HEK293 (cell line): ENCODE measurements at regions not wholly inside any gene's neighbourhood (a gene's known extent, or its start where the extent isn't known, plus 50 kb on each side); places are given as distances from the start of the nearest gene placed in this dataset.

Source experiments
- CTCF ChIA-PET: fragments of 350-600 bp; formaldehyde crosslinking; extraction: SDS; loops from one replicate; lab custom pipeline; 2021; ENCODE audit warnings: antibody characterized with exemption; lab: Yijun Ruan, JAX
- POLR2A ChIA-PET: fragments of 300-600 bp; formaldehyde crosslinking; extraction: SDS; loops from one replicate; lab custom pipeline; 2020; ENCODE audit warnings: antibody characterized with exemption, inconsistent platforms; lab: Yijun Ruan, JAX
- H3K27ac ChIP-seq: fragments of 200-500 bp; sonication (Bioruptor generic); 2 replicates; pipeline ENCODE4 v1.5.1; 2014; ENCODE audit warnings: low read depth, low read length, control low read depth, inconsistent platforms; ENCODE audit errors: extremely low read depth
- H3K36me3 ChIP-seq, 2 experiments: fragments of 200-500 bp in 1 of 2; sonication (Bioruptor generic) in 1 of 2; 1 replicate in 1 of 2; 2 replicates in 1 of 2; pipeline ENCODE4 v1.5.1; 2014 to 2017; ENCODE audit warnings: inconsistent platforms in 2 of 2, low read length in 2 of 2; ENCODE audit not compliant: control insufficient read depth in 2 of 2, insufficient read depth in 1 of 2
- H3K4me1 ChIP-seq: fragments of 200-500 bp; sonication (Bioruptor generic); 2 replicates; pipeline ENCODE4 v1.5.1; 2014; ENCODE audit warnings: mild to moderate bottlenecking, low read length, inconsistent platforms; ENCODE audit not compliant: control insufficient read depth, insufficient read depth
- H3K4me3 ChIP-seq: 2 replicates; pipeline ENCODE4 v1.5.1; 2011; ENCODE audit warnings: low read depth, mild to moderate bottlenecking, control low read depth, low read length, moderate library complexity
- H3K9me3 ChIP-seq: fragments of 200-500 bp; sonication (Bioruptor generic); 2 replicates; pipeline ENCODE4 v1.5.1; 2014; ENCODE audit warnings: low read depth, low read length, inconsistent platforms; ENCODE audit not compliant: control insufficient read depth, insufficient read depth
- AEBP2 ChIP-seq: fragments of 450-650 bp; formaldehyde crosslinking; IDR thresholded peaks from 2 replicates; pipeline ENCODE4 v1.5.1; 2016; ENCODE audit warnings: missing biosample characterization, missing genetic modification characterization, borderline replicate concordance
- EGR2 ChIP-seq: fragments of 450-650 bp; formaldehyde crosslinking; IDR thresholded peaks from 2 replicates; pipeline ENCODE4 v1.5.1; 2016; ENCODE audit warnings: low read depth, missing biosample characterization, missing genetic modification characterization
- FEZF1 ChIP-seq: fragments of 450-650 bp; formaldehyde crosslinking; IDR thresholded peaks from 2 replicates; pipeline ENCODE4 v1.5.1; 2016; ENCODE audit warnings: missing biosample characterization, missing genetic modification characterization
- GLI2 ChIP-seq: fragments of 450-650 bp; formaldehyde crosslinking; IDR thresholded peaks from 2 replicates; pipeline ENCODE4; 2017; ENCODE audit warnings: missing biosample characterization, missing genetic modification characterization, low read depth, borderline replicate concordance
- GLIS1 ChIP-seq: fragments of 450-650 bp; formaldehyde crosslinking; IDR thresholded peaks from 2 replicates; pipeline ENCODE4 v1.5.1; 2016; ENCODE audit warnings: missing biosample characterization, missing genetic modification characterization
- PBX3 ChIP-seq: sonication (generic); formaldehyde crosslinking; IDR thresholded peaks from 2 replicates; pipeline ENCODE4 v1.8.1; 2022; ENCODE audit warnings: mild to moderate bottlenecking, moderate library complexity, missing genetic modification reagents
- SCRT2 ChIP-seq: fragments of 450-650 bp; formaldehyde crosslinking; IDR thresholded peaks from 2 replicates; pipeline ENCODE4 v1.5.1; 2016; ENCODE audit warnings: missing biosample characterization, missing genetic modification characterization
- SETDB1 ChIP-seq: IDR thresholded peaks from one replicate; pipeline ENCODE4 v1.6.1; 2017; ENCODE audit warnings: mild to moderate bottlenecking, low read length, moderate library complexity, mixed read lengths; ENCODE audit not compliant: insufficient read length
- SP7 ChIP-seq: fragments of 450-650 bp; formaldehyde crosslinking; IDR thresholded peaks from 2 replicates; pipeline ENCODE4 v1.5.1; 2016; ENCODE audit warnings: missing biosample characterization, missing genetic modification characterization
- TCF7L2 ChIP-seq: IDR thresholded peaks from 2 replicates; pipeline ENCODE4 v1.6.1; 2011; ENCODE audit warnings: low read depth, mild to moderate bottlenecking, inconsistent platforms, low read length, moderate library complexity, borderline replicate concordance
- TRIM28 ChIP-seq: IDR thresholded peaks from 2 replicates; pipeline ENCODE4 v1.6.1; 2011; ENCODE audit warnings: low read length, control low read depth, borderline replicate concordance
- WT1 ChIP-seq: fragments of 450-650 bp; formaldehyde crosslinking; IDR thresholded peaks from 2 replicates; pipeline ENCODE4 v1.5.1; 2016; ENCODE audit warnings: missing biosample characterization, missing genetic modification characterization
- ZBTB20 ChIP-seq: fragments of 450-650 bp; formaldehyde crosslinking; IDR thresholded peaks from 2 replicates; pipeline ENCODE4 v1.5.1; 2016; ENCODE audit warnings: missing biosample characterization, missing genetic modification characterization
- ZBTB21 ChIP-seq: fragments of 450-650 bp; formaldehyde crosslinking; IDR thresholded peaks from 2 replicates; pipeline ENCODE4 v1.5.1; 2017; ENCODE audit warnings: missing biosample characterization, missing genetic modification characterization
- ZBTB48 ChIP-seq: fragments of 450-650 bp; formaldehyde crosslinking; IDR thresholded peaks from 2 replicates; pipeline ENCODE4 v1.5.1; 2016; ENCODE audit warnings: missing biosample characterization, missing genetic modification characterization
- ZEB2 ChIP-seq: fragments of 450-650 bp; formaldehyde crosslinking; IDR thresholded peaks from 2 replicates; pipeline ENCODE4 v1.5.1; 2016; ENCODE audit warnings: missing biosample characterization, missing genetic modification characterization
- ZFHX2 ChIP-seq: fragments of 450-650 bp; formaldehyde crosslinking; conservative IDR thresholded peaks from 2 replicates; pipeline ENCODE4 v1.5.1; 2016; ENCODE audit warnings: missing biosample characterization, missing genetic modification characterization
- ZNF169 ChIP-seq: fragments of 450-650 bp; formaldehyde crosslinking; IDR thresholded peaks from 2 replicates; pipeline ENCODE4 v1.5.1; 2016; ENCODE audit warnings: missing biosample characterization, missing genetic modification characterization
- ZNF175 ChIP-seq: fragments of 450-650 bp; formaldehyde crosslinking; IDR thresholded peaks from 2 replicates; pipeline ENCODE4 v1.5.1; 2016; ENCODE audit warnings: missing biosample characterization, missing genetic modification characterization
- ZNF2 ChIP-seq: fragments of 450-650 bp; formaldehyde crosslinking; IDR thresholded peaks from 2 replicates; pipeline ENCODE4 v1.5.1; 2016; ENCODE audit warnings: missing biosample characterization, missing genetic modification characterization
- ZNF292 ChIP-seq: fragments of 450-650 bp; formaldehyde crosslinking; IDR thresholded peaks from 2 replicates; pipeline ENCODE4 v1.5.1; 2016; ENCODE audit warnings: low read depth, missing biosample characterization, missing genetic modification characterization, borderline replicate concordance
- ZNF362 ChIP-seq: fragments of 450-650 bp; formaldehyde crosslinking; IDR thresholded peaks from 2 replicates; pipeline ENCODE4 v1.5.1; 2016; ENCODE audit warnings: missing biosample characterization, missing genetic modification characterization
- ZNF433 ChIP-seq: fragments of 450-650 bp; formaldehyde crosslinking; IDR thresholded peaks from 2 replicates; pipeline ENCODE4 v1.5.1; 2016; ENCODE audit warnings: missing biosample characterization, missing genetic modification characterization, low read depth
- ZNF501 ChIP-seq: fragments of 450-650 bp; formaldehyde crosslinking; IDR thresholded peaks from 2 replicates; pipeline ENCODE4 v1.5.1; 2016; ENCODE audit warnings: missing biosample characterization, missing genetic modification characterization
- ZNF561 ChIP-seq: fragments of 450-650 bp; IDR thresholded peaks from 2 replicates; pipeline ENCODE4 v1.5.1; 2018; ENCODE audit warnings: missing biosample characterization, missing genetic modification characterization, borderline replicate concordance
- ZNF621 ChIP-seq: fragments of 450-650 bp; formaldehyde crosslinking; IDR thresholded peaks from 2 replicates; pipeline ENCODE4 v1.5.1; 2017; ENCODE audit warnings: missing biosample characterization, missing genetic modification characterization
- ZNF654 ChIP-seq: fragments of 450-650 bp; formaldehyde crosslinking; IDR thresholded peaks from 2 replicates; pipeline ENCODE4 v1.5.1; 2016; ENCODE audit warnings: low read depth, missing biosample characterization, missing genetic modification characterization
- ZNF660 ChIP-seq: fragments of 450-650 bp; IDR thresholded peaks from 2 replicates; pipeline ENCODE4 v1.5.1; 2018; ENCODE audit warnings: missing biosample characterization, mild to moderate bottlenecking, missing genetic modification characterization
- ZNF677 ChIP-seq: fragments of 450-650 bp; IDR thresholded peaks from 2 replicates; pipeline ENCODE4 v1.5.0; 2018; ENCODE audit warnings: missing biosample characterization, mild to moderate bottlenecking, missing genetic modification characterization, moderate library complexity
- TF ChIP-seq, protein P1 (sequence below): fragments of 450-650 bp; formaldehyde crosslinking; IDR thresholded peaks from 2 replicates; pipeline ENCODE4 v1.5.1; 2016; ENCODE audit warnings: missing biosample characterization, missing genetic modification characterization, low read depth

GRCh38 chr12:94707036-94707435, 56.7 kb upstream of the TMCC3 start (continued):
- TF ChIP-seq GLI2 (tag by site-specific recombination) (no peak), ZNF433 (tag by site-specific recombination) (no peak)

DNA sequence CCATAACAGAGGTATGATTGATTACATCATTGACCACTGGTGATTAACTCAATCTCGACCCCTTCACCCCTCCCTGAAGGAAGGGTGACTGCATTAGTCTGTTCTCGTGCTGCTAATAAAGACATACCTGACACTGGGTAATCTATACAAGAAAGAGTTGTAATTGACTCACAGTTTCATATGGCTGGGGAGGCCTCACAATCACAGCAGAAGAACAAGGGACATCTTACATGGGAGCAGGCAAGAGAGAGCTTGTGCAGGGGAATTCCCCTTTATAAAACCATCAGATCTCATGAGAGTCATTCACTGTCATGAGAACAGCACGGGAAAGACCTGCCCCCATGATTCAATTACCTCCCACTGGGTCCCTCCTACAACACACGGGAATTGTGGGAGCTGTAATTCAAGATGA, 55.9 kb upstream of the TMCC3 start:
- ChIA-PET POLR2A (no interaction called here), CTCF (interaction anchor here (0.9 kb wide), 1 partner anchor 9 kb away, joined by 3 read pairs; no protein-coding TSS in a partner anchor)
- Histone ChIP-seq H3K27ac (no peak overlapping the region), H3K4me3 (no peak overlapping the region), H3K9me3 (no peaks in the 10 kb centered on the region), H3K36me3 (no peaks in the 10 kb centered on the region), H3K4me1 (peaks cover 21% of the 10 kb centered on the region)
- TF ChIP-seq, protein P1, sequence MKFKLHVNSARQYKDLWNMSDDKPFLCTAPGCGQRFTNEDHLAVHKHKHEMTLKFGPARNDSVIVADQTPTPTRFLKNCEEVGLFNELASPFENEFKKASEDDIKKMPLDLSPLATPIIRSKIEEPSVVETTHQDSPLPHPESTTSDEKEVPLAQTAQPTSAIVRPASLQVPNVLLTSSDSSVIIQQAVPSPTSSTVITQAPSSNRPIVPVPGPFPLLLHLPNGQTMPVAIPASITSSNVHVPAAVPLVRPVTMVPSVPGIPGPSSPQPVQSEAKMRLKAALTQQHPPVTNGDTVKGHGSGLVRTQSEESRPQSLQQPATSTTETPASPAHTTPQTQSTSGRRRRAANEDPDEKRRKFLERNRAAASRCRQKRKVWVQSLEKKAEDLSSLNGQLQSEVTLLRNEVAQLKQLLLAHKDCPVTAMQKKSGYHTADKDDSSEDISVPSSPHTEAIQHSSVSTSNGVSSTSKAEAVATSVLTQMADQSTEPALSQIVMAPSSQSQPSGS (tag by site-specific recombination) = peak; percentile 69
- TF ChIP-seq GLIS1 (tag by site-specific recombination) (peak; percentile 28; the same call in 1 of the 2 replicates), ZNF660 (tag by site-specific recombination) (no peak), SP7 (tag by site-specific recombination) (0 out of 2 replicates have a peak, but pooled peaks have one; percentile 25), TRIM28 (no peak), ZNF654 (no peak), ZBTB21 (no peak), ZFHX2 (peak; percentile 61), TCF7L2 (no peak), ZNF501 (tag by site-specific recombination) (no peak), ZNF362 (tag by site-specific recombination) (no peak), EGR2 (tag by site-specific recombination) (peak; percentile 37; the same call in 1 of the 2 replicates), ZNF169 (tag by site-specific recombination) (no peak)

GRCh38 chr12:94705676-94706075, 55.3 kb upstream of the TMCC3 start:
- no peak overlapping the region for H3K27ac ChIP-seq
- no peak for TF ChIP-seq SCRT2
- no peak for TF ChIP-seq ZNF433 (tag by site-specific recombination)
- TF ChIP-seq PBX3 (CRISPR knock-in tag) = no peak
- TF ChIP-seq ZNF292 (tag by site-specific recombination) = no peak
- TF ChIP-seq, protein P1 (tag by site-specific recombination) = no peak
- no peak for TF ChIP-seq ZBTB48 (tag by site-specific recombination)
- TF ChIP-seq ZNF677 = no peak
- no peak for TF ChIP-seq ZFHX2
- no peak for TF ChIP-seq ZBTB20
- TF ChIP-seq ZNF175 (tag by site-specific recombination) = no peak
- TF ChIP-seq ZEB2 (tag by site-specific recombination) = no peak
- TF ChIP-seq SETDB1 = no peak
- no peak for TF ChIP-seq ZNF621 (tag by site-specific recombination)
- TF ChIP-seq FEZF1 = no peak
- no peak for TF ChIP-seq ZNF2
- TF ChIP-seq ZNF561 (tag by site-specific recombination) = no peak
- TF ChIP-seq WT1 (tag by site-specific recombination) = no peak
- no peak for TF ChIP-seq AEBP2 (tag by site-specific recombination)
- no peaks in the 10 kb centered on the region for H3K9me3 ChIP-seq
- peaks cover 21% of the 10 kb centered on the region for H3K4me1 ChIP-seq
- ChIA-PET CTCF (interaction anchor here (0.9 kb wide), 1 partner anchor 9 kb away, joined by 3 read pairs; no protein-coding TSS in a partner anchor), POLR2A (no interaction called here)
- no peaks in the 10 kb centered on the region for H3K36me3 ChIP-seq
- no peak overlapping the region for H3K4me3 ChIP-seq
